ENCODE measurements at regions not wholly inside any gene's neighbourhood (a gene's known extent, or its start where the extent isn't known, plus 50 kb on each side); places are given as distances from the start of the nearest gene placed in this dataset.

DNA sequence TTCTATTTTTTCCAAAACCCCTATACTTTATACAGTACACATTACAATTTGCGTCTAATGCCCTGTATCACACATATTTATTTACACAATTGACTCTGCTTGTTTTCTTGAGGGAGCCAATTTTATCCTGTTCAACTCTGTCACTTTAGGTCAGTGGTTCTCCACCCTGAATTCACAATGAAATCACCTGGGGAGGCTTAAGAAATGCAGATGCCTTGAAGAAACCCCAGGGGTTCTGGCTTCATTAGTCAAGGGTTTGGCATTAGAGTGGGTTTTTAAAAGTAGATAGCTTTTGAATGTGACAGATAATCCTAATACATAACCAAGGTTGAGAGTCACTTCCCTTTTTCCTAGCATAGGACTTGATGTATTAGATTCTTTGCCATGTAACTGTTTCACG lies 398.6 kb upstream of the ERCC4 start:
- H3K4me3 ChIP-seq (ENCODE audit: low read depth, low read length): no peak overlapping the region
- DNase-seq (ENCODE audit: low read depth): no peak
- TF ChIP-seq, protein P1, sequence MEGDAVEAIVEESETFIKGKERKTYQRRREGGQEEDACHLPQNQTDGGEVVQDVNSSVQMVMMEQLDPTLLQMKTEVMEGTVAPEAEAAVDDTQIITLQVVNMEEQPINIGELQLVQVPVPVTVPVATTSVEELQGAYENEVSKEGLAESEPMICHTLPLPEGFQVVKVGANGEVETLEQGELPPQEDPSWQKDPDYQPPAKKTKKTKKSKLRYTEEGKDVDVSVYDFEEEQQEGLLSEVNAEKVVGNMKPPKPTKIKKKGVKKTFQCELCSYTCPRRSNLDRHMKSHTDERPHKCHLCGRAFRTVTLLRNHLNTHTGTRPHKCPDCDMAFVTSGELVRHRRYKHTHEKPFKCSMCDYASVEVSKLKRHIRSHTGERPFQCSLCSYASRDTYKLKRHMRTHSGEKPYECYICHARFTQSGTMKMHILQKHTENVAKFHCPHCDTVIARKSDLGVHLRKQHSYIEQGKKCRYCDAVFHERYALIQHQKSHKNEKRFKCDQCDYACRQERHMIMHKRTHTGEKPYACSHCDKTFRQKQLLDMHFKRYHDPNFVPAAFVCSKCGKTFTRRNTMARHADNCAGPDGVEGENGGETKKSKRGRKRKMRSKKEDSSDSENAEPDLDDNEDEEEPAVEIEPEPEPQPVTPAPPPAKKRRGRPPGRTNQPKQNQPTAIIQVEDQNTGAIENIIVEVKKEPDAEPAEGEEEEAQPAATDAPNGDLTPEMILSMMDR (IDR thresholded peaks at IDR 0.05; ENCODE audit: control insufficient read depth, extremely low read depth, insufficient read depth): no peak

GRCh38 chr16:13527332-13527731 lies 392.6 kb upstream of the ERCC4 start:
- no peak for DNase-seq (ENCODE audit: low read depth)
- TF ChIP-seq, protein P1 (IDR thresholded peaks at IDR 0.05; ENCODE audit: control insufficient read depth, extremely low read depth, insufficient read depth): no peak
- H3K4me3 ChIP-seq (ENCODE audit: low read depth, low read length): no peak overlapping the region

- no peak for DNase-seq (ENCODE audit: low read depth)
- no peak overlapping the region for H3K4me3 ChIP-seq (ENCODE audit: low read depth, low read length)
- TF ChIP-seq, protein P1 (IDR thresholded peaks at IDR 0.05; ENCODE audit: control insufficient read depth, extremely low read depth, insufficient read depth): no peak
Measured at GRCh38 chr16:13528691-13529090, 391.3 kb upstream of the ERCC4 start.

DNA sequence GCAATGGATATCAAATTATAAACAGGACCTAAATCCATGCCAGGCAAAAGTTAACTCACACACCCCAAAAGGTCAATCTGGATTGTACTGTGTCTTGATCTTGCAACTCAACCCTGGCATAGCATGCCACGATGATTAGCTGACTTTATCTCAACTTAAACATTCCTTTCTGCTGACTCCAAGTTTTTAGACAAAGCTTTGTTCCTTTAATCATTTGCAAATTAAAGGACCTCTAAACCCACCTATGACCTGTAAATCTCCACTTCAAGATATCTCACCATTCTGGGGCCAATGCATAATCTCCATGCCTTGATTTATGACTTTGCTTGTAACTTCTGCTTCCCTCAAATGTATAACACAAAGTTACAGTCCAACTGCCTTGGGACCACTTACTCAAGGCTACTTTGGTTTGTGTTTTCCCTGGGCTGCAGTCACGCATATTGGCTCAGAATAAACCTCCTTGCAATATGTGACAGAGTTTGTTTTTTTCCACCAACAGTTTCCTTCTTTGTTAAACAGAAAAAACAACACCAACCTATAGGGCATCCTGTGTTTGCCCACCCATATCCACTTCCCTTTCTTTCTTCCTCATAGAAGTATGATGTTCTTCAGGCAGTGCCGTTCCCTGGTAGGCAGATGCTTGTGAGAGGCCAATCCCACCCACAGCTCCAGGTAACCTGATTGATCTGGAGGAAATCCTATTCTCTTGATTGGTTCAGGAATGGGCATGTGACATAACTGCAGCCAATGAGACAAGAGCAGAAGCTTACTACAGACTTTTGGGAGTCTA lies 390.6 kb upstream of the ERCC4 start:
- TF ChIP-seq, protein P1 (IDR thresholded peaks at IDR 0.05; ENCODE audit: control insufficient read depth, extremely low read depth, insufficient read depth): no peak
- no peak overlapping the region for H3K4me3 ChIP-seq (ENCODE audit: low read depth, low read length)
- no peak for DNase-seq (ENCODE audit: low read depth)

DNA sequence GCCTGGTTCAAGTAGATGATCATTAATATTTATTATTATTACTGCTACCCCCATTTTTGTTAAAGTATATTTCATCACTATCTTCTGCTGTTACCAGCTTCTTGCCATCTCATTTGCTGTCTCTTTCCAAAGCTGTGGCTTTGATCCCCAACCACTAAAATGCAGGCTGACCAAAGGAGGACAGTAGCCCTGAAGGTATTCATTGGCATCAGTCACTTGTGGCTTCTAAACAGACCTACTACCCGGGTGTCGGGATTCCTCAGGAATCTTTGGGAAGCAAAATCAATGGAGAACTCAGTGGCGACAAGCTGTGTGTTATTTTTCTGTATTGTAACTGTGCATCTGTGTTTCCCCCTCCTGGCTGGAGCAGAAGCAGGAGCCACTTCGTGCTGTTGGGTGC lies 379.2 kb upstream of the ERCC4 start:
- no peak for DNase-seq (ENCODE audit: low read depth)
- TF ChIP-seq, protein P1 (IDR thresholded peaks at IDR 0.05; ENCODE audit: control insufficient read depth, extremely low read depth, insufficient read depth): no peak

DNA sequence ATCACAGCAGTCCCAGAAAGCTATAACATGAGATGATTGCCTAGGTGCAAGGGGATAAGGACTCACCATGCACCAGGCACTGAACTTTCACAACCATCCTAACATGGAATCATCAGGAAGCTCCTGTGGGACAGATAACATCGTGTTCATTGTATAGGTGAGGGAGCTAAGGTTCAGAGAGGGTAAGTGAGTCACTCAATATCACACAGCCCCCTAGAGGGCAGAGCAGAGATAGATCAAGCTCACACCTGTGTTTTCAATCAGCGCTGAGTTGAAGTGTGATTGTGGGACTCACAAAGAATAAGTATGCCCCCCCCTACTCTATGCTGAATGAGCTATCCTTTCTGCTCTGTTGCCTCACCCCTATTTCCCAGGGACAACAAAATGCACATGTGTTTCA lies 377.7 kb upstream of the ERCC4 start:
- no peak for DNase-seq (ENCODE audit: low read depth)
- TF ChIP-seq, protein P1 (IDR thresholded peaks at IDR 0.05; ENCODE audit: control insufficient read depth, extremely low read depth, insufficient read depth): no peak
- H3K4me3 ChIP-seq (ENCODE audit: low read depth, low read length): no peak overlapping the region

More for the DNA sequence above, 379.2 kb upstream of the ERCC4 start:
- H3K4me3 ChIP-seq (ENCODE audit: low read depth, low read length): no peak overlapping the region

- no peak overlapping the region for H3K4me3 ChIP-seq (ENCODE audit: low read depth, low read length)
Measured at GRCh38 chr16:13543850-13544249, 376.1 kb upstream of the ERCC4 start.

More at GRCh38 chr16:13543850-13544249, 376.1 kb upstream of the ERCC4 start:
- TF ChIP-seq, protein P1 (IDR thresholded peaks at IDR 0.05; ENCODE audit: control insufficient read depth, extremely low read depth, insufficient read depth): no peak
- DNase-seq (ENCODE audit: low read depth): no peak
